HEK293 (cell line): ENCODE measurements at regions not wholly inside any gene's neighbourhood (a gene's known extent, or its start where the extent isn't known, plus 50 kb on each side); places are given as distances from the start of the nearest gene placed in this dataset.

Source experiments
- CTCF ChIA-PET: fragments of 350-600 bp; formaldehyde crosslinking; extraction: SDS; loops from one replicate; lab custom pipeline; 2021; ENCODE audit warnings: antibody characterized with exemption; lab: Yijun Ruan, JAX
- POLR2A ChIA-PET: fragments of 300-600 bp; formaldehyde crosslinking; extraction: SDS; loops from one replicate; lab custom pipeline; 2020; ENCODE audit warnings: antibody characterized with exemption, inconsistent platforms; lab: Yijun Ruan, JAX
- H3K27ac ChIP-seq: fragments of 200-500 bp; sonication (Bioruptor generic); 2 replicates; pipeline ENCODE4 v1.5.1; 2014; ENCODE audit warnings: low read depth, low read length, control low read depth, inconsistent platforms; ENCODE audit errors: extremely low read depth
- H3K36me3 ChIP-seq, 2 experiments: fragments of 200-500 bp in 1 of 2; sonication (Bioruptor generic) in 1 of 2; 1 replicate in 1 of 2; 2 replicates in 1 of 2; pipeline ENCODE4 v1.5.1; 2014 to 2017; ENCODE audit warnings: inconsistent platforms in 2 of 2, low read length in 2 of 2; ENCODE audit not compliant: control insufficient read depth in 2 of 2, insufficient read depth in 1 of 2
- H3K4me1 ChIP-seq: fragments of 200-500 bp; sonication (Bioruptor generic); 2 replicates; pipeline ENCODE4 v1.5.1; 2014; ENCODE audit warnings: mild to moderate bottlenecking, low read length, inconsistent platforms; ENCODE audit not compliant: control insufficient read depth, insufficient read depth
- H3K4me3 ChIP-seq: 2 replicates; pipeline ENCODE4 v1.5.1; 2011; ENCODE audit warnings: low read depth, mild to moderate bottlenecking, control low read depth, low read length, moderate library complexity
- H3K9me3 ChIP-seq: fragments of 200-500 bp; sonication (Bioruptor generic); 2 replicates; pipeline ENCODE4 v1.5.1; 2014; ENCODE audit warnings: low read depth, low read length, inconsistent platforms; ENCODE audit not compliant: control insufficient read depth, insufficient read depth
- BCL11B ChIP-seq: fragments of 450-650 bp; formaldehyde crosslinking; IDR thresholded peaks from 2 replicates; pipeline ENCODE4 v1.5.1; 2016; ENCODE audit warnings: low read depth, missing biosample characterization, missing genetic modification characterization
- GFI1B ChIP-seq: fragments of 450-650 bp; formaldehyde crosslinking; IDR thresholded peaks from 2 replicates; pipeline ENCODE4 v1.5.1; 2016; ENCODE audit warnings: missing biosample characterization, missing genetic modification characterization
- HIC1 ChIP-seq: fragments of 450-650 bp; formaldehyde crosslinking; IDR thresholded peaks from 2 replicates; pipeline ENCODE4 v1.5.1; 2016; ENCODE audit warnings: missing biosample characterization, missing genetic modification characterization
- KLF17 ChIP-seq: fragments of 450-650 bp; formaldehyde crosslinking; IDR thresholded peaks from 2 replicates; pipeline ENCODE4 v1.5.1; 2016; ENCODE audit warnings: missing biosample characterization, missing genetic modification characterization
- KLF7 ChIP-seq: fragments of 450-650 bp; formaldehyde crosslinking; IDR thresholded peaks from 2 replicates; pipeline ENCODE4 v1.5.1; 2016; ENCODE audit warnings: missing biosample characterization, missing genetic modification characterization, borderline replicate concordance
- MEIS1 ChIP-seq: sonication (generic); formaldehyde crosslinking; IDR thresholded peaks from 2 replicates; pipeline ENCODE4 v1.8.1; 2022; ENCODE audit warnings: missing genetic modification reagents, mild to moderate bottlenecking, borderline replicate concordance
- OVOL3 ChIP-seq: fragments of 450-650 bp; formaldehyde crosslinking; IDR thresholded peaks from 2 replicates; pipeline ENCODE4 v1.5.1; 2016; ENCODE audit warnings: missing biosample characterization, missing genetic modification characterization
- YY2 ChIP-seq: fragments of 450-650 bp; formaldehyde crosslinking; IDR thresholded peaks from 2 replicates; pipeline ENCODE4 v1.5.1; 2016; ENCODE audit warnings: missing biosample characterization, missing genetic modification characterization
- ZBTB10 ChIP-seq: fragments of 450-650 bp; formaldehyde crosslinking; IDR thresholded peaks from 2 replicates; pipeline ENCODE4 v1.5.1; 2016; ENCODE audit warnings: missing biosample characterization, missing genetic modification characterization
- ZBTB17 ChIP-seq: fragments of 450-650 bp; formaldehyde crosslinking; IDR thresholded peaks from 2 replicates; pipeline ENCODE4 v1.5.1; 2016; ENCODE audit warnings: missing biosample characterization, missing genetic modification characterization
- ZIC2 ChIP-seq: fragments of 450-650 bp; formaldehyde crosslinking; IDR thresholded peaks from 2 replicates; pipeline ENCODE4 v1.5.1; 2016; ENCODE audit warnings: missing biosample characterization, missing genetic modification characterization
- ZNF133 ChIP-seq: fragments of 450-650 bp; formaldehyde crosslinking; IDR thresholded peaks from 2 replicates; pipeline ENCODE4 v1.5.1; 2016; ENCODE audit warnings: missing biosample characterization, missing genetic modification characterization
- ZNF2 ChIP-seq: fragments of 450-650 bp; formaldehyde crosslinking; IDR thresholded peaks from 2 replicates; pipeline ENCODE4 v1.5.1; 2016; ENCODE audit warnings: missing biosample characterization, missing genetic modification characterization
- ZNF398 ChIP-seq: fragments of 450-650 bp; formaldehyde crosslinking; IDR thresholded peaks from 2 replicates; pipeline ENCODE4 v1.5.1; 2017; ENCODE audit warnings: missing biosample characterization, missing genetic modification characterization
- ZNF416 ChIP-seq: fragments of 450-650 bp; formaldehyde crosslinking; IDR thresholded peaks from 2 replicates; pipeline ENCODE4 v1.5.1; 2016; ENCODE audit warnings: missing biosample characterization, missing genetic modification characterization
- ZNF501 ChIP-seq: fragments of 450-650 bp; formaldehyde crosslinking; IDR thresholded peaks from 2 replicates; pipeline ENCODE4 v1.5.1; 2016; ENCODE audit warnings: missing biosample characterization, missing genetic modification characterization
- ZNF548 ChIP-seq: fragments of 450-650 bp; formaldehyde crosslinking; IDR thresholded peaks from 2 replicates; pipeline ENCODE4 v1.5.1; 2016; ENCODE audit warnings: missing biosample characterization, missing genetic modification characterization
- ZNF596 ChIP-seq: fragments of 450-650 bp; IDR thresholded peaks from 2 replicates; pipeline ENCODE4 v1.5.0; 2018; ENCODE audit warnings: missing biosample characterization, mild to moderate bottlenecking, missing genetic modification characterization, moderate library complexity
- ZNF623 ChIP-seq: fragments of 450-650 bp; formaldehyde crosslinking; IDR thresholded peaks from 2 replicates; pipeline ENCODE4 v1.5.1; 2016; ENCODE audit warnings: missing biosample characterization, missing genetic modification characterization
- ZNF677 ChIP-seq: fragments of 450-650 bp; IDR thresholded peaks from 2 replicates; pipeline ENCODE4 v1.5.0; 2018; ENCODE audit warnings: missing biosample characterization, mild to moderate bottlenecking, missing genetic modification characterization, moderate library complexity
- ZNF747 ChIP-seq: fragments of 450-650 bp; formaldehyde crosslinking; IDR thresholded peaks from 2 replicates; pipeline ENCODE4 v1.5.1; 2016; ENCODE audit warnings: missing biosample characterization, missing genetic modification characterization
- ZNF837 ChIP-seq: fragments of 450-650 bp; formaldehyde crosslinking; IDR thresholded peaks from 2 replicates; pipeline ENCODE4 v1.5.1; 2016; ENCODE audit warnings: missing biosample characterization, missing genetic modification characterization
- ZNF843 ChIP-seq: fragments of 450-650 bp; formaldehyde crosslinking; IDR thresholded peaks from 2 replicates; pipeline ENCODE4 v1.5.1; 2016; ENCODE audit warnings: missing biosample characterization, missing genetic modification characterization
- ZSCAN16 ChIP-seq: fragments of 450-650 bp; formaldehyde crosslinking; IDR thresholded peaks from 2 replicates; pipeline ENCODE4 v1.5.1; 2016; ENCODE audit warnings: missing biosample characterization, missing genetic modification characterization

DNA sequence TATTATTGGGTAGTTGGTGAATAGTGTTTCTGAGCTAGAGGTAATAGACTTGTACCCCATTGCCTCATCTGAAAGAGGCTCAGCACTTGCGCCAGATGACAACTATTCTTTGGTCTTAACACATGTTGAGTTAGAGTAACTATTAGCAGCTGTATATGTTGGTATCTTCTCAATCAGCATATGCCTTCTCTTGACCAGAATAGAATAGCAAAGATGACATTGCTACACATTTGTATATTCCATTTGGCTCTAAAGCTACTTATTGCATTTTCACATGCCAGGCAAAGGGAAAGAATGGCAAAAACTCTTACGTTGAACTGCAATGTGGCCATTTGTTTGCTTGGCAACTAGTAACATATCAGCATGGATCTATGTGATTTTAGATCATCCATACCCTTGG, 173.8 kb upstream of the AGR3 start (continued):
- TF ChIP-seq ZBTB10 (tag by site-specific recombination), result no peak
- TF ChIP-seq ZNF548, result no peak
- no peak for TF ChIP-seq ZIC2
- TF ChIP-seq ZNF837 (tag by site-specific recombination), result no peak
- no peak for TF ChIP-seq ZNF747 (tag by site-specific recombination)
- no peak for TF ChIP-seq KLF7 (tag by site-specific recombination)
- TF ChIP-seq, all 188 proteins: peak for 0

DNA sequence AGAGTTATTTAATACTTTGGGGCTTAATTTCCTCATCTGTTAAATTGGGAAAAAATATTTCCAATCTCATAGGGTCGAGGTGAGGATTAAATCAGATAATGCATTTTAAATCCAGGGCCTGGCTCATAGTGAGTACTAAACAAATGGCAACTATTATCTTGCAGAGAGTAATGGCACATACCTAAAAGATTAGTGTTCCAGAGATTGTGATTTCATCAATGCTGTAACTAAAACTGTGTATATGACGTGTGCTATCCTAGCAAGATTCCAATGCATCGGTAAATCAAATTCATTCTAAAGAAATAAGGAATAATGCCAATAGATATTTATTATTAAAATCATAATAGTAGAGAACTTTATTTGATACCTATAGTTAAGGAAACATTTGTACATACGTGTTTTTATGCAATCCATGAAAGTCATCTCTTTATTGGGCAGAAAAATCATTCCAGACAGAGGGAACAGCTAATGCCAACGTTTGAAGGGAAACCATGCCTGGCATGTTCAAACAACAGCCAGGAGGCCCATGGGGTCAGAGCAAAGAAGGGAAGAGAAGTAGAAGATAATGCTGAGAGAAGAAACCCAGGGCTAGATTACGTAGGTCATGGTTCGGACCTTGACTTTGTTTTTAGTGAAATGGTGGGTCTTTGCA, 174.8 kb upstream of the AGR3 start:
- no peak overlapping the region for H3K27ac ChIP-seq
- CTCF ChIA-PET, result no interaction called here
- TF ChIP-seq OVOL3 (tag by site-specific recombination), result no peak
- TF ChIP-seq ZNF843 (tag by site-specific recombination), result no peak
- TF ChIP-seq ZNF596 (tag by site-specific recombination), result no peak
- TF ChIP-seq, all 188 proteins: peak for 0
- no peaks in the 10 kb centered on the region for H3K9me3 ChIP-seq
- H3K36me3 ChIP-seq, result no peaks in the 10 kb centered on the region
- no peaks in the 10 kb centered on the region for H3K4me1 ChIP-seq
- POLR2A ChIA-PET, result no interaction called here
- no peak overlapping the region for H3K4me3 ChIP-seq

GRCh38 chr7:17057143-17057509, 175.3 kb upstream of the AGR3 start:
- ChIA-PET POLR2A (no interaction called here), CTCF (no interaction called here)
- H3K27ac ChIP-seq, result no peak overlapping the region

More at GRCh38 chr7:17057143-17057509, 175.3 kb upstream of the AGR3 start:
- no peak overlapping the region for H3K4me3 ChIP-seq
- no peaks in the 10 kb centered on the region for H3K36me3 ChIP-seq
- no peaks in the 10 kb centered on the region for H3K4me1 ChIP-seq
- no peaks in the 10 kb centered on the region for H3K9me3 ChIP-seq
- TF ChIP-seq ZNF623 (tag by site-specific recombination) (no peak), ZNF398 (tag by site-specific recombination) (no peak), ZNF2 (tag by site-specific recombination) (no peak), ZBTB17 (tag by site-specific recombination) (no peak), YY2 (no peak), ZSCAN16 (tag by site-specific recombination) (no peak), GFI1B (tag by site-specific recombination) (no peak), ZNF416 (tag by site-specific recombination) (no peak), ZNF133 (tag by site-specific recombination) (no peak), ZNF677 (tag by site-specific recombination) (no peak), HIC1 (no peak), MEIS1 (CRISPR knock-in tag) (no peak), KLF17 (no peak), BCL11B (tag by site-specific recombination) (no peak), ZNF501 (tag by site-specific recombination) (no peak)
